Activated CD4-positive, alpha-beta memory T cell treated with anti-CD3 and anti-CD28 coated beads for 36 hours (primary cell): ENCODE measurements at regions not wholly inside any gene's neighbourhood (a gene's known extent, or its start where the extent isn't known, plus 50 kb on each side); places are given as distances from the start of the nearest gene placed in this dataset.

Experiments
- CTCF ChIA-PET: fragments of 350-600 bp; sonication (Branson Sonifier 250); formaldehyde crosslinking; loops from one replicate; lab custom pipeline; 2021; ENCODE audit warnings: antibody characterized with exemption, inconsistent platforms; lab: Charles Lee
- POLR2A ChIA-PET: fragments of 350-600 bp; sonication (Branson Sonifier 250); formaldehyde crosslinking; loops from one replicate; lab custom pipeline; 2021; ENCODE audit warnings: antibody characterized with exemption; lab: Charles Lee
- DNase-seq: peaks from one replicate; pipeline ENCODE4 v3.0.0-alpha.2; 2020
- H3K27ac Mint-ChIP-seq: one replicate; pipeline ENCODE4 v1.8.0; 2021; ENCODE audit warnings: mixed read lengths
- H3K27me3 Mint-ChIP-seq: one replicate; pipeline ENCODE4 v1.8.0; 2021; ENCODE audit warnings: mixed read lengths
- H3K36me3 Mint-ChIP-seq: one replicate; pipeline ENCODE4 v1.8.0; 2021; ENCODE audit warnings: mixed read lengths
- H3K4me1 Mint-ChIP-seq: one replicate; pipeline ENCODE4 v1.8.0; 2021; ENCODE audit warnings: low read depth, mixed read lengths
- H3K4me3 Mint-ChIP-seq: one replicate; pipeline ENCODE4 v1.8.0; 2021; ENCODE audit warnings: mild to moderate bottlenecking, mixed read lengths
- H3K9me3 Mint-ChIP-seq: one replicate; pipeline ENCODE4 v1.8.0; 2021; ENCODE audit warnings: mixed read lengths
- intact Hi-C: fragments of 100-400 bp; cut with micrococcal nuclease; formaldehyde crosslinking; loops from one replicate; pipeline ENCODE4 v1.15.1; 2023

- no peak for DNase-seq
- H3K27ac Mint-ChIP-seq = no peak overlapping the region
- POLR2A ChIA-PET = no interaction called here
- H3K4me1 Mint-ChIP-seq = no peaks in the 10 kb centered on the region
- CTCF ChIA-PET = no interaction called here
- no peak overlapping the region for H3K4me3 Mint-ChIP-seq
- intact Hi-C loops = no loop called here
- H3K27me3 Mint-ChIP-seq = peaks cover 5% of the 10 kb centered on the region
- peaks cover 3% of the 10 kb centered on the region for H3K36me3 Mint-ChIP-seq
- H3K9me3 Mint-ChIP-seq = peaks cover 3% of the 10 kb centered on the region
These were observed 104.7 kb upstream of the CRHR1 start for GRCh38 chr17:45679426-45679825.

- intact Hi-C loops = no loop called here
- CTCF ChIA-PET = no interaction called here
- POLR2A ChIA-PET = no interaction called here
These were observed 103.8 kb upstream of the CRHR1 start for GRCh38 chr17:45680360-45680759.

GRCh38 chr17:45681706-45682105 is 102.4 kb upstream of the CRHR1 start:
- Mint-ChIP-seq H3K9me3 (no peaks in the 10 kb centered on the region), H3K27ac (no peak overlapping the region), H3K4me3 (no peak overlapping the region), H3K36me3 (no peaks in the 10 kb centered on the region), H3K27me3 (peaks cover 7% of the 10 kb centered on the region), H3K4me1 (no peaks in the 10 kb centered on the region)
- POLR2A ChIA-PET = no interaction called here
- intact Hi-C loops = no loop called here
- CTCF ChIA-PET = no interaction called here
- DNase-seq = no peak

More at GRCh38 chr17:45680360-45680759, 103.8 kb upstream of the CRHR1 start:
- Mint-ChIP-seq H3K4me3 (no peak overlapping the region), H3K27me3 (peaks cover 7% of the 10 kb centered on the region), H3K27ac (no peak overlapping the region), H3K9me3 (peaks cover 3% of the 10 kb centered on the region), H3K4me1 (no peaks in the 10 kb centered on the region), H3K36me3 (no peaks in the 10 kb centered on the region)
- no peak for DNase-seq

- Mint-ChIP-seq H3K9me3 (no peaks in the 10 kb centered on the region), H3K27me3 (peaks cover 17% of the 10 kb centered on the region), H3K27ac (no peak overlapping the region), H3K4me3 (no peak overlapping the region), H3K4me1 (no peaks in the 10 kb centered on the region), H3K36me3 (no peaks in the 10 kb centered on the region)
- POLR2A ChIA-PET = no interaction called here
- intact Hi-C loops = no loop called here
- CTCF ChIA-PET = no interaction called here
- no peak for DNase-seq
These were observed 97.9 kb upstream of the CRHR1 start for GRCh38 chr17:45686250-45686649.

GRCh38 chr17:45687594-45687993 is 96.5 kb upstream of the CRHR1 start:
- no peaks in the 10 kb centered on the region for H3K4me1 Mint-ChIP-seq
- intact Hi-C loops = no loop called here

GRCh38 chr17:45688353-45688752 is 95.8 kb upstream of the CRHR1 start:
- Mint-ChIP-seq H3K27ac (no peak overlapping the region), H3K4me1 (no peaks in the 10 kb centered on the region), H3K27me3 (peaks cover 27% of the 10 kb centered on the region), H3K4me3 (no peak overlapping the region), H3K36me3 (no peaks in the 10 kb centered on the region), H3K9me3 (no peaks in the 10 kb centered on the region)
- ChIA-PET CTCF (no interaction called here), POLR2A (no interaction called here)
- intact Hi-C loops = no loop called here
- DNase-seq = no peak

More at GRCh38 chr17:45687594-45687993, 96.5 kb upstream of the CRHR1 start:
- CTCF ChIA-PET = no interaction called here
- Mint-ChIP-seq H3K4me3 (no peak overlapping the region), H3K27me3 (peaks cover 27% of the 10 kb centered on the region), H3K27ac (no peak overlapping the region), H3K36me3 (no peaks in the 10 kb centered on the region), H3K9me3 (no peaks in the 10 kb centered on the region)
- DNase-seq = no peak
- POLR2A ChIA-PET = no interaction called here

- no peaks in the 10 kb centered on the region for H3K4me1 Mint-ChIP-seq
- CTCF ChIA-PET = no interaction called here
These were observed 95.3 kb upstream of the CRHR1 start for GRCh38 chr17:45688820-45689219.

GRCh38 chr17:45689451-45689850 is 94.7 kb upstream of the CRHR1 start:
- no peak for DNase-seq
- intact Hi-C loops = no loop called here
- no peak overlapping the region for H3K27ac Mint-ChIP-seq
- no peaks in the 10 kb centered on the region for H3K36me3 Mint-ChIP-seq
- no peak overlapping the region for H3K4me3 Mint-ChIP-seq
- H3K9me3 Mint-ChIP-seq = no peaks in the 10 kb centered on the region
- H3K4me1 Mint-ChIP-seq = no peaks in the 10 kb centered on the region
- ChIA-PET CTCF (no interaction called here), POLR2A (no interaction called here)
- H3K27me3 Mint-ChIP-seq = peaks cover 29% of the 10 kb centered on the region

More at GRCh38 chr17:45688820-45689219, 95.3 kb upstream of the CRHR1 start:
- no peaks in the 10 kb centered on the region for H3K9me3 Mint-ChIP-seq
- no peaks in the 10 kb centered on the region for H3K36me3 Mint-ChIP-seq
- H3K27me3 Mint-ChIP-seq = peaks cover 27% of the 10 kb centered on the region
- DNase-seq = no peak
- POLR2A ChIA-PET = no interaction called here
- H3K4me3 Mint-ChIP-seq = no peak overlapping the region
- intact Hi-C loops = no loop called here
- no peak overlapping the region for H3K27ac Mint-ChIP-seq

- ChIA-PET CTCF (interaction anchor here (0.7 kb wide), 1 partner anchor 92 kb away, joined by 4 read pairs; no protein-coding TSS in a partner anchor), POLR2A (interaction anchor here (0.9 kb wide), 1 partner anchor 48 kb away, joined by 4 read pairs; no protein-coding TSS in a partner anchor)
- peaks cover 33% of the 10 kb centered on the region for H3K27me3 Mint-ChIP-seq
- intact Hi-C loops = no loop called here
- H3K4me3 Mint-ChIP-seq = no peak overlapping the region
- no peak for DNase-seq
- H3K27ac Mint-ChIP-seq = no peak overlapping the region
- no peaks in the 10 kb centered on the region for H3K4me1 Mint-ChIP-seq
- no peaks in the 10 kb centered on the region for H3K9me3 Mint-ChIP-seq
- H3K36me3 Mint-ChIP-seq = no peaks in the 10 kb centered on the region
These were observed 93.4 kb upstream of the CRHR1 start for GRCh38 chr17:45690625-45691275.

- Mint-ChIP-seq H3K27me3 (peaks cover 33% of the 10 kb centered on the region), H3K27ac (no peak overlapping the region), H3K9me3 (no peaks in the 10 kb centered on the region), H3K4me3 (no peak overlapping the region), H3K4me1 (no peaks in the 10 kb centered on the region), H3K36me3 (no peaks in the 10 kb centered on the region)
- ChIA-PET POLR2A (no interaction called here), CTCF (no interaction called here)
- no peak for DNase-seq
- intact Hi-C loops = no loop called here
These were observed 91.5 kb upstream of the CRHR1 start for GRCh38 chr17:45692661-45693060.

- CTCF ChIA-PET = no interaction called here
- Mint-ChIP-seq H3K27me3 (peaks cover 35% of the 10 kb centered on the region), H3K4me3 (no peak overlapping the region), H3K27ac (no peak overlapping the region), H3K4me1 (no peaks in the 10 kb centered on the region), H3K9me3 (no peaks in the 10 kb centered on the region), H3K36me3 (no peaks in the 10 kb centered on the region)
- POLR2A ChIA-PET = no interaction called here
- intact Hi-C loops = no loop called here
- no peak for DNase-seq
These were observed 90.3 kb upstream of the CRHR1 start for GRCh38 chr17:45693792-45694191.

GRCh38 chr17:45696442-45696841 is 87.7 kb upstream of the CRHR1 start:
- CTCF ChIA-PET = interaction anchor here (0.7 kb wide), 1 partner anchor 56 kb away, joined by 3 read pairs; no protein-coding TSS in a partner anchor
- POLR2A ChIA-PET = no interaction called here

GRCh38 chr17:45697076-45697475 is 87.0 kb upstream of the CRHR1 start:
- Mint-ChIP-seq H3K4me1 (no peaks in the 10 kb centered on the region), H3K27ac (no peak overlapping the region), H3K9me3 (no peaks in the 10 kb centered on the region), H3K27me3 (peaks cover 21% of the 10 kb centered on the region), H3K36me3 (no peaks in the 10 kb centered on the region), H3K4me3 (no peak overlapping the region)
- ChIA-PET CTCF (no interaction called here), POLR2A (no interaction called here)
- intact Hi-C loops = no loop called here
- no peak for DNase-seq

More at GRCh38 chr17:45696442-45696841, 87.7 kb upstream of the CRHR1 start:
- H3K27me3 Mint-ChIP-seq = peaks cover 20% of the 10 kb centered on the region
- no peak for DNase-seq
- no peak overlapping the region for H3K4me3 Mint-ChIP-seq
- no peaks in the 10 kb centered on the region for H3K9me3 Mint-ChIP-seq
- no peaks in the 10 kb centered on the region for H3K36me3 Mint-ChIP-seq
- intact Hi-C loops = no loop called here
- no peak overlapping the region for H3K27ac Mint-ChIP-seq
- no peaks in the 10 kb centered on the region for H3K4me1 Mint-ChIP-seq
